HG03175 (cell line): ENCODE measurements at regions not wholly inside any gene's neighbourhood (a gene's known extent, or its start where the extent isn't known, plus 50 kb on each side); places are given as distances from the start of the nearest gene placed in this dataset.

ENCODE experiments used
- ATAC-seq: cut with Tn5 transposase; IDR thresholded peaks from one replicate; pipeline ENCODE4 v1.9.1; 2021; ENCODE audit warnings: mild to moderate bottlenecking, moderate library complexity; ENCODE audit not compliant: unreplicated experiment

- no peak for ATAC-seq
Observed at GRCh38 chr9:99573085-99573484, 248.6 kb upstream of the NR4A3 start.

DNA sequence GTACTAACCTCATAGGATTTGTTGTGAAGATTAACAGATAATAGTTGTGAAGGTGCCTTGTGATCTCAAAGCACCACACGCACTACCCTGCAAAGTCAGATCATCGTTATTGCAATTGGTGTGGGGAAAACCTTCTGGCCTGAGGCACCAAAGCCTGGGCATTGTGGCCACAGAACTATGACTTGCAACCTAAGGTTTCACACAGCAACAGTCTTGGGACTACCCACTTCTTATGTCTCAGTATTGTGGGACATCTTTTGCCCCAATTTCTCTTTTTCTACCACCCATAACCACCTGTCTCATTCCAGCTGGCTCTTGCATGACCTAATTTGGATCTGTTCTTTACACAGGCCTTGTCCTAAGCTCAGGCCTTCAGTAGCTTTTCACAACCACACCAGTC lies 247.8 kb upstream of the NR4A3 start:
- no peak for ATAC-seq

- ATAC-seq, result no peak
Observed at GRCh38 chr9:99576002-99576401, 245.7 kb upstream of the NR4A3 start.

DNA sequence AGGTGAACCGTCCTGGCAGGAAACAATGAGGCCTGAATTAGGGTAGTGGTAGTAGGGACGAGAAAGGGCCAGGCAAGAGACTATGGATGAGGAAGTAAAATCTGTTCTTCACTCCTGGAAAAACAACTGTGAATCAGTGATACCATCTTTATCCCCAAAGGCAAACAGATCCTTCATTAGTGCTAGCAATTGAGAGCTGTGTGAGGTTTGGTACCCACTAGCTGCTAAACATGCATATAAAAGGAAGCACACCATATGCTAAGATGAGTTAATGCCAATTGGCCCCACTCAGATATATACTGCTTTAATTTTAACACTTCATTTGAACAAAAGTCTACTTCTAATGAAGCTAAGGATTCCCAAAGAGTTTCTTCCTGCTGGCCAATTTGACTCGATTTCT lies 244.8 kb upstream of the NR4A3 start:
- no peak for ATAC-seq

DNA sequence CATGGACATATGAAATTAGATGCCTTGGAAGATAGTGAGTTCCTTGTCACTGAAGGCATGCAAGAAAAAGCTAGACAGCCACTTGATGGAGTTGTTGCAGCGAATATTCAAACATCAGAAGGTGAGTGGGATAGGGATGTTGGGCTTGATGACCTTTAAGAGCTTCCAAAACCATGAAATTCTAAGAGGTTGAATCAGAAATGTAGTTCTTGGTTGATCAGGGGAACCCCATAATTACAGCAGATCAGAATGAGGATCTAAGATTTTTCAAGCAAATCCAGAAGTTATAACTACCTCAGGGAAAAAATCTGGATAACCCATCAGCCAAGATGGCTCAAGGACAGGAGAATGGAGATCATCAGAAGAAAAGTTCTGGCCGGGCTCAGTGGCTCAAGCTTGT lies 244.3 kb upstream of the NR4A3 start:
- no peak for ATAC-seq

DNA sequence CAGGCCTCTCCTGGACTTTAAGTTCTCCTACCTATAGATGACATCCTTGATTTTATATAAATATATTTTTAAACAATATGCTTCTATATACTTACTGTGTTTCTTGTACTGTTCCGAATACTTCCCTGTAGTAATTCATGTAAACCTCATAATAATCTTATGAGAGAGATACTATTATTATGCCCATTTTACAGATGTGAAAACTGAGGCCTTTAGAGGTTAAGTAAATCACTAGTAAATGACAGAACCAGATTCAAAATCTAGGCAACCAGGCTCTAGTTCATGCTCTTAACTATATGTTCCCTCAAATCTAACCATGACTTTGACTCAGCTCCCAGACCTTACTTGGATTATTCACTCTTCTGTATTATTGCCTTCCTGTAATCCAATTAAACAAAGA lies 243.0 kb upstream of the NR4A3 start:
- ATAC-seq, result no peak

- ATAC-seq, result no peak
Observed at GRCh38 chr9:99579964-99580363, 241.7 kb upstream of the NR4A3 start.

DNA sequence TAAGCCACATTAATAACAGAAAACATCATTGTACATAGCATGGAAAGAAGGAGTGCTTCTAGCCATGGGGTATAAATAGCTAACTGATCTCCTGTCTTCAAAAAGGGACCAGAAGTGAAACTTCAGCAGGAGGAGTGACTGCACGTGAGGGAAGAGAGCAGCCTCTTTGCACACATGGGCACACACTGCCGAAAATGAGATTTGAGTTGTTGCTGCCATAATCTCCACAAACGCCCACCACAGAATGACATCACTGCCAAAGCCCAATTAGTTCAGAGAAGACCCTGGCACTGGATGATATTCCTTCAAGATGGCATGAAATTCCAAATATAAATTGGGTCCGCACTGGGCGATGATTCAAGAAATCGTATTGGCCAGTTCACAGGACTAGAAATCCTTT lies 238.9 kb upstream of the NR4A3 start:
- ATAC-seq, result peak; percentile 51

DNA sequence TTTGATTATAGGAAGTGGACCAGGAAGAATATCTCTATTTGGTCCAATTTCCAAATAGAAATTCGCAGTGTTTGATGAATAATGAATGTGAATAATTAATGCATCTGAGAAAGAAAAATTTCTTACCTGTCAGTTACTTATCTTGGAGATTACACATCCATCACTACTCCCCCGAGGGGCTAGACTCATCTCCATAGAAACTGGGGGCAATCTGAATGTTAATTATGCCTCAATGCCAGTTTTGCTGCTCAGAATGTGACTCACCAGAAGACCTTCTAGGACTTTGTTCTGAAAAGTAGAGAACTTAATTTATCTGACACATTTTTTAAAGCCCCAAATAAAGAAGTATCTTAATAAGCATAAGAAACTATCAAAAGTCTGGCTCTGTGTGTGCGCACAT lies 233.4 kb upstream of the NR4A3 start:
- ATAC-seq, result no peak

DNA sequence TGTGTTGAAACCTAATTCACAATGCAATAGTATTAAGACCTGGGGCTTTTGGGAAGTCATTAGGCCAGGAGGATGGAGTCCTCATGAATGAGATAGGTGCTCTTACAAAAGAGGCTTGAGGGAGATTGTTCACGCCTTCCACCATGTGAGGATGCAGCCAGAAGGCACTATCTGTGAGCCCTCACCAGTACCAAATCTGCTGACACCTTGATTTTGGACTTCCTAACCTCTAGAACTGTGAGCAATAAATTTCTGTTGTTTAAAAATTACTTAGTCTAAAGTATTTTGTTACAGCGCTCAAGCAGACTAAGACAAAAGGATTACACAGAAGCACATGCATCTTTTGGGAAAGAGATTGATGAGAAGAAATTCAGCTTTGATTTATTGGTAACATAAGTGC lies 232.9 kb upstream of the NR4A3 start:
- no peak for ATAC-seq

DNA sequence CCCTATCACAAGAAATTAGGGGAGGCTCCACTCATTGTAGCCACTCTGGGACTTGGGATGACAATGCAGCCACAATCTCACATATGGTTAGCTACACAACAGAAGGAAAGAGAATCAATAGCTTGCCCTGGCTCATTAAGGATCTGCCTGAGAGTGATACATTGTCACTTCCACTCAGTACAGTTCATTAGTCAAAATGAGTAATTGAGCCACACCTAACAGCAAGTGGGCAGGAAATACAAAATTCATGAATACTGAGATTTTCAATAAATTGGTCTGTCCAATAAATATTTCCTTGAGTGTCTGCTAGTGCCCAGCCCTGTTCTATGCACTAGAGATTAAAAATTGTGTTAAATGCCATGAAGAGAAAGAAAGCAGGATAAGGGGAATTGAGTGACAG lies 231.3 kb upstream of the NR4A3 start:
- ATAC-seq, result no peak

- ATAC-seq, result no peak
Observed at GRCh38 chr9:99590840-99591239, 230.8 kb upstream of the NR4A3 start.

- ATAC-seq, result no peak
Observed at GRCh38 chr9:99591770-99592169, 229.9 kb upstream of the NR4A3 start.

DNA sequence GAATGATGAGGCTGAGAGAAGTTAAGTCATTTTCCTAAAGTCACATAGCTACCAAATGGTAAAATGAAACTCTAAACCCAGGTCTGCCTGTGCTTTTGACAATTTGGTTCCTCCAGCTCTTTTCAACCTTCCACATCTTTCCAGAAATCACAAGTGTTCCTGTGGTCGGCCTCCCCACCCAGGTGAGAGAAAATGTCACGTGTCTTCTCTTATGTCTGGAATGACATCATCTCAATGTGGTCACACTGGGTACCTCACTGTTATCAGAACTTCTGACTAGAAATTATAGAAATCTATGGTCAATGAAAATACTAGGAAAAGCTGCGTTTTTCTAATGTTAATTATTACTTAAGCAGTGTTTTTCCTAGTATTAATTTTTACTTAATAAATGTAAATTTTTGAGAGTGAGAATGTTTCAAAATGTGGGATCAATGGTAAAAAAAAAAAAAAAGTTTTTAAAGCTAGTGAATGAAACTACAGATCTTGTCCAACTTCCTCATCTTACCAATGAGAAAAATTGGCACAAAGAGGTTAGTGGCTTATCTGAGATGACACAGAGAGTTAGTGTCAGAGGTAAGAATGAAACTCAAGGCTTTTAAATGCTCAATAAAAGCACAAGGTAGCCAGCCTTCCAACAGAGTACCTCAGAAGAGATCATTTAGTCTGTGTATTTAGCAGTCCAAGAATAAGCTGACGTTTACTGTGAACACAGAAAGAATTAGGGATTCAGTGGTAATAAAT lies 228.7 kb upstream of the NR4A3 start:
- no peak for ATAC-seq

DNA sequence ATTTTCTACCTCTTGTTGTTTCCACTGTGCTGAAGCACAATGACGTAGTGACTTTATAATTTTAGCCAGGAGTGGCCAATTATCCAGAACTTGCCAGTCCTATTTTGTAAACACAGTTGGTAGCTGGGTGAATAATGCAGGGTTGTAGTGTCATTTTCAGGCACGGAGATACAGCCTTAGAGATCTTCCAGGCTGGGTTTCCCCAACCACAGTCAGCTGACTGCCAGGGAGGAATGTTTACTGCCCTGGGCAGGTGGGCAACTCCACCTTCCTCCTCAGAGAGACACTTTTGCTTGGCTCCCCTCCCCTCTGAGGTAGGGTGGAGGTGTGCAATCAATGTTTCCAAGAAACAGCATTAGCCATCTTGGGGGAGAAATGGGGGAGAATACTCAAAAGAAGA lies 228.1 kb upstream of the NR4A3 start:
- ATAC-seq, result no peak

- ATAC-seq, result no peak
Observed at GRCh38 chr9:99594056-99594780, 227.5 kb upstream of the NR4A3 start.

- ATAC-seq, result peak; percentile 57
Observed at GRCh38 chr9:99595796-99596195, 225.9 kb upstream of the NR4A3 start.

DNA sequence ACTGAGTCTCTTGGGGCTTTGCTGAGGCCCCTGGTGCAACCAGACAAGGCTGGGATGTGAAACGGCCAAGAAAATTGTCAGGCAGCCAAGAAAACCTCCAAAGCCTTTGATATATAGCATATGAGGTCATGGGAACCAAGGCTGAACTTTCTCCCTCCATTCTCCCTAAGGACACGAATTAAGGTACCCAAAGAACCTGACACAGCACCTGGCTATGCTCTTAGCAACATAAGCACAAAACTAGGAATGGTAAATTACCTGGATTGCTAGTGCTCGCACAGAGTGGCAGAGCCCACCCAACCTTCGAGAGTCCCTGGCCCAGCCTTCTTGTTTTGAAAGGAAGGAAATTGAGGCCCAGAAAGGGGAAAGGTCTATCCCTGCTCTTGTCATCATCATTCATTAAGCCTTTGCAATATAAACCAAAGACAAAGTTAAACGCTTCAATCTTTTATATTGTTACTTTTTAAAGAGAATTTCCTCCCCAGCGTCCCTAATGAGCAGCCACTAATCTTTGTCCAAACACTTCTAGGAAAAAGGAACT lies 220.0 kb upstream of the NR4A3 start:
- no peak for ATAC-seq

GRCh38 chr9:99602854-99603253 lies 218.8 kb upstream of the NR4A3 start:
- ATAC-seq, result no peak

- ATAC-seq, result no peak
Observed at GRCh38 chr9:99605016-99605743, 216.5 kb upstream of the NR4A3 start.

DNA sequence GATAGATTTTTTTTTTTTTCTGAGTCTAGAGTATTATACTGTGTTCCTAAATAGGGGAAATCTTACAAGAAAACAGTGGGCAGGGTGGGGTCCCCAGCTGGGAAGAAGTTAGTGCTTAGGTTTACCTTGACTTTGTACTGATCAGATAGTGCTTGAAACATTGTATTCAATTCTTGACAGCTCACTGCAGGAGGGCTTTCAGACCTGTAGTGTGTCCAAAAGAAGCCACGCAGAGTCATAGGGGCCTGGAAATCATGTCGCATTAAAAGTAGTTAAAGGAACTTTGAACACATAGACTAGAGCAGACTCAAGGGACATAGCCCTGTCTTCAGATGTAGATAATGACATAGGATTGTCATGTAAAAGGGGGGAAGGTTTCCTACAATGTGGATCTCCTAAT lies 215.4 kb upstream of the NR4A3 start:
- no peak for ATAC-seq

DNA sequence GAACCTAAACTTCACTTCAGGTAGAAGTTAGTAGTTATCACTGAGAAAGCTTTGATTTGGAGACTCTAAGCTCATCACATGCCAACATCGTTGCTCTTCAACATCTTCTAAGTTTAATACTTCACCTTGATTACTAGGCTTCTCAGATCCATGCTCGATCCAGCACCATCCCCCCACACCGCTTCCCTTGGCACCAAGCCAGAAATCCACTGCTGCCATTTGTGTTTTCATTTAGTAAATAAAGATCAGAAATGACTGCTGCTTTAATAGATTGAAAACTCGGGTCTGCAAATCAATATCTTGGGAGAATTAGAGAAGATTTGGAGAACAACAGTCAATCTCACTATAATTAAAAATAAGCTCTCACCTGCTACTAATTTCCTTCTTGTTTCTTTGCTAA lies 214.7 kb upstream of the NR4A3 start:
- no peak for ATAC-seq
